ENCODE measurements at regions not wholly inside any gene's neighbourhood (a gene's known extent, or its start where the extent isn't known, plus 50 kb on each side); places are given as distances from the start of the nearest gene placed in this dataset.

DNA sequence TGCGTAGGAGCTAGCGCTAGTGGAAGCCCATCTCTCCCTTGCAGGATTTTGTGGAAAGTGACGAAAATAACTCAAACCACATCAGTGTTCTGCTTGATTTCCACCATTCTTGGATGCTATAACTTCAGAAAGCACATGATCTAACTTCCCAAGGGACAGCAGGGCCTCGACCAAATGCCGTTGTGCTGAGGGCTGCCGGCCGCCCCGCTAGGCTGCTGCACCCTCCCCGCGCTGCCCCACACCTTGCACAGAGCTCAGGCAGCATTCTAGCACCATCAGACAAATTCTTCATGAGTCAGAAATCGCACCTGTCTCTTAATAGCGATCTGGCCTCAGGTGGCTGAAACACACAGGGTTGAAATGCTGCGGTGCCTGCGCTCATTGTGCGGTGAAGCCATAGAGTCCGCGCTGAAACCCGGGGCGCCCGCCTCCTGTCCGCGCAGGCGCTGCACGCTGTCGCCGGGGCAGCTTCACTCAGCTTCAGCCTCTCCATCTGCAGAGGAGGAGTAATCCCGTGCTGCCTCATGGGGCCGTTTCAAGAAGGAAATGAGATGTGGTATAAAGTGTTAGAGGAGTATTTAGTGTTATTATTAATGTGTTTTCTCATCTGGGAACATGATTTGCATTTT, 59.2 kb upstream of the B3GAT1 start:
- Histone ChIP-seq H3K4me3 (no peak overlapping the region), H3K9me3 (no peaks in the 10 kb centered on the region), H3K4me1 (peaks cover 0 to 3% (median 0%) of the 10 kb centered on the region in 4 donors), H3K27me3 (peaks cover 4% of the 10 kb centered on the region), H3K36me3 (no peaks in the 10 kb centered on the region), H3K27ac (no peak overlapping the region)
- in situ Hi-C loops (cut with MboI; ENCODE audit: low pct_ligation_motif_present in 1 of 4, low pct_unique_long_range_greater_than_20kb in 1 of 4, low sequenced_read_pairs in 3 of 4) (no loop called here), intact Hi-C loops (cut with DNase I; ENCODE audit: low total_unique reads) (no loop called here)
- no peak for DNase-seq
- TF ChIP-seq POLR2AphosphoS5 (IDR thresholded peaks at IDR 0.05) = no peak
- WGBS, 2 donors (ENCODE audit: low coverage in 1 of 2) = 45 to 67% methylated on average over 4 to 27 of the region's 28 CpGs

DNA sequence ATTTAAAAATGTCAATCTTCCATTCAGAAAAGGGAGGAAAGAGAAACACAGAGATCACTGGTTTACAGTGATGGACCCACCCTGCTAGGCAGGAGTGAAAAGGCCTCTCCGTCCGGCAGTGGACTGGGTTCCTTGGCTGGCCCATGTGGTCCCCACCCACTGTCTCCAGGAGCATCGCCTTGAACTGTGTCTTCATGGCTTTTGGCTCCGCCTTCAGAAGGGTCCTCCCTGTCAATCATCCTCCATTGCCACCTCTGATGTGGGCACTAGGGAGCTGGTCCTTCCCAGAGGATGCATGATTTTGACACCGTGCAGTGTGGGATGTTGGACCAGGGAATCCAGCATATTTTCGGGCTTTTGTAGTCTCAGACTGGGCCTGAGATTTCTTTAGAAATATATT, 58.2 kb upstream of the B3GAT1 start:
- DNase-seq = no peak
- H3K36me3 ChIP-seq = no peaks in the 10 kb centered on the region
- H3K4me3 ChIP-seq = no peak overlapping the region
- in situ Hi-C loops (cut with MboI; ENCODE audit: low pct_ligation_motif_present in 1 of 4, low pct_unique_long_range_greater_than_20kb in 1 of 4, low sequenced_read_pairs in 3 of 4) (no loop called here), intact Hi-C loops (cut with DNase I; ENCODE audit: low total_unique reads) (no loop called here)
- no peak overlapping the region for H3K27ac ChIP-seq
- no peaks in the 10 kb centered on the region for H3K9me3 ChIP-seq
- peaks cover 4% of the 10 kb centered on the region for H3K27me3 ChIP-seq
- no peak for TF ChIP-seq EP300 (IDR thresholded peaks at IDR 0.05; ENCODE audit: low read depth)
- WGBS, 2 donors (ENCODE audit: low coverage in 1 of 2) = 79 to 91% methylated on average over 3 to 6 of the region's 6 CpGs
- H3K4me1 ChIP-seq = peaks cover 0 to 3% (median 0%) of the 10 kb centered on the region in 4 donors

DNA sequence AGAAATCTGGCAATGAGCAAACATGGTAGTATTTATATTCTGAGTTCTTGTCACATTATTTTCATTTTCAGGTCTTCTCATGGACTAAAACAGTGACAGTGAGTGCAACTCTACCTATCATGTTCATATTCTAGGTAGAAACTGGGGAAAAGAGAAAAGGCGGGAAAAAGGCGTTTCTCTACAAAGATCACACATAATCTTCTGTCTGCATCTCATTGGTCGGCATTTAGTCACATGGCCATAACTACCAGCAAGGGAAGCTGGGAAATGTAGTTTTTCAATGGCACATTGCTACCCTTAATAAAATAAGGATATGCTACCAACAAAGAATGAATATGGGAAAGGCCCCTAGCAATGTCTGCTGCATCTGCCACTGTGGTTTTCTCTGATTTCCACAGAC, 57.6 kb upstream of the B3GAT1 start:
- H3K27ac ChIP-seq = no peak overlapping the region
- H3K9me3 ChIP-seq = no peaks in the 10 kb centered on the region
- no peaks in the 10 kb centered on the region for H3K36me3 ChIP-seq
- DNase-seq = no peak
- TF ChIP-seq, protein P1, sequence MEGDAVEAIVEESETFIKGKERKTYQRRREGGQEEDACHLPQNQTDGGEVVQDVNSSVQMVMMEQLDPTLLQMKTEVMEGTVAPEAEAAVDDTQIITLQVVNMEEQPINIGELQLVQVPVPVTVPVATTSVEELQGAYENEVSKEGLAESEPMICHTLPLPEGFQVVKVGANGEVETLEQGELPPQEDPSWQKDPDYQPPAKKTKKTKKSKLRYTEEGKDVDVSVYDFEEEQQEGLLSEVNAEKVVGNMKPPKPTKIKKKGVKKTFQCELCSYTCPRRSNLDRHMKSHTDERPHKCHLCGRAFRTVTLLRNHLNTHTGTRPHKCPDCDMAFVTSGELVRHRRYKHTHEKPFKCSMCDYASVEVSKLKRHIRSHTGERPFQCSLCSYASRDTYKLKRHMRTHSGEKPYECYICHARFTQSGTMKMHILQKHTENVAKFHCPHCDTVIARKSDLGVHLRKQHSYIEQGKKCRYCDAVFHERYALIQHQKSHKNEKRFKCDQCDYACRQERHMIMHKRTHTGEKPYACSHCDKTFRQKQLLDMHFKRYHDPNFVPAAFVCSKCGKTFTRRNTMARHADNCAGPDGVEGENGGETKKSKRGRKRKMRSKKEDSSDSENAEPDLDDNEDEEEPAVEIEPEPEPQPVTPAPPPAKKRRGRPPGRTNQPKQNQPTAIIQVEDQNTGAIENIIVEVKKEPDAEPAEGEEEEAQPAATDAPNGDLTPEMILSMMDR (IDR thresholded peaks at IDR 0.05) = no peak
- no peak for TF ChIP-seq POLR2AphosphoS5 (IDR thresholded peaks at IDR 0.05)
- TF ChIP-seq EP300 (IDR thresholded peaks at IDR 0.05; ENCODE audit: low read depth) = no peak
- TF ChIP-seq POLR2A (IDR thresholded peaks at IDR 0.05) = no peak
- H3K4me3 ChIP-seq = no peak overlapping the region
- peaks cover 0 to 3% (median 0%) of the 10 kb centered on the region in 4 donors for H3K4me1 ChIP-seq
- intact Hi-C loops (cut with DNase I; ENCODE audit: low total_unique reads) = no loop called here
- H3K27me3 ChIP-seq = peaks cover 4% of the 10 kb centered on the region
- in situ Hi-C loops (cut with MboI; ENCODE audit: low pct_ligation_motif_present in 1 of 4, low pct_unique_long_range_greater_than_20kb in 1 of 4, low sequenced_read_pairs in 3 of 4) = no loop called here
- 65 to 68% methylated on average over 3 of the region's 3 CpGs for WGBS, 2 donors (ENCODE audit: low coverage in 1 of 2)

DNA sequence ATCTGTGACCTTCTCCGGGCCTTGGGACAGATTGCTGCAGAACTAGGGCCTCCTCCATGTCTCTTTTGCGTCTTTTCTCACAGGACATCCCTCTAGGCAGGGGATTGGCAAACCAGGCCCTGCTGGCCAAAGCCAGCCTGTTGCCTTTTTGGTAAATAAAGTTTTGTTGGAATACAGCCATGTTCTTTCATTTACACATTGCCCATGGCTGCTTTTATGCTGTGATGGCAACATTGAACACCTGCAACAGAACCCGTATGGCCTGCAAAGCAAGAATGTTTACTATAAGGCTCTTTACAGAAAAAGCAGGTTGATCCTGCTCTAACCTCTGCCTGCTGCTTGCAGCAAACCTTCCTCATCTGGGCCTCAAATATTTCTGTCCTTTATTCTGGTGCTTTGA, 56.8 kb upstream of the B3GAT1 start:
- 46% methylated on average over 3 of the region's 3 CpGs; no CpG with 5 or more reads in 1 of the 2 donors for WGBS, 2 donors (ENCODE audit: low coverage in 1 of 2)
- in situ Hi-C loops (cut with MboI; ENCODE audit: low pct_ligation_motif_present in 1 of 4, low pct_unique_long_range_greater_than_20kb in 1 of 4, low sequenced_read_pairs in 3 of 4) = no loop called here
- no peak for TF ChIP-seq POLR2A (IDR thresholded peaks at IDR 0.05)
- TF ChIP-seq, protein P1 (IDR thresholded peaks at IDR 0.05) = no peak
- TF ChIP-seq POLR2AphosphoS5 (IDR thresholded peaks at IDR 0.05) = no peak

DNA sequence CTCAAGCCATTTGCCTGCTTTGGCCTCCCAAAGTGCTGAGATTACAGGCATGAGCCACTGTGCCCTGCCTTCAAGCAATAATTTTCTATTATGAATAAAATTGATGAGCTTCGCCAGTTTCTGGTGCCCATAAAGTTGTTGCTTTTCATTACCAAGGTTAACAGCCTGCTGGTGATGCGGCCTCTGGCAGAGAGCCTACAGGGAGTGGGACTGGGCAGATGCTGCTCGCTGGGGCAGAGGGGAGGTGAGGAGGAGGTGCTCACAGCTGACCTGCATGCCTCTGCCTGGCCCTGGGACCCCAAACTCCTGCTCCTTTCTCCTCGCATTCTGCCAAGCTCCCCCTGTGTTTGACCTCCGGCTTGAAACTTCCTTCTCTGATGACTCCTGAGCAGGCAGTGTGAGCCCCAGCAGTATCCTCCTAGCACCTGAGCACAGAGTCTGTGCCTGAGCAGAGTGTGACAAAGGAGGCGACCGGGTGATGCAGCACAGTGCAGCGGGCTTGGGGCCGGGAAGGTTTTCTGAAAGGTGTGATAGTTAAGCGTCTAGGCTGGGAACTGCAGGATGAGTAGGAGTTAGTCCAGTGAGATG, 56.1 kb upstream of the B3GAT1 start:
- H3K36me3 ChIP-seq = no peaks in the 10 kb centered on the region
- 47 to 65% methylated on average over 2 to 10 of the region's 10 CpGs for WGBS, 2 donors (ENCODE audit: low coverage in 1 of 2)
- intact Hi-C loops (cut with DNase I; ENCODE audit: low total_unique reads) (no loop called here), in situ Hi-C loops (cut with MboI; ENCODE audit: low pct_ligation_motif_present in 1 of 4, low pct_unique_long_range_greater_than_20kb in 1 of 4, low sequenced_read_pairs in 3 of 4) (no loop called here)
- TF ChIP-seq, protein P1 (IDR thresholded peaks at IDR 0.05) = peak in 1 of 5 experiments; percentile 11
- TF ChIP-seq POLR2AphosphoS5 (IDR thresholded peaks at IDR 0.05) = no peak
- H3K9me3 ChIP-seq = no peaks in the 10 kb centered on the region
- H3K4me1 ChIP-seq = peaks cover 0 to 3% (median 0%) of the 10 kb centered on the region in 4 donors
- peak overlapping the region in 3 of 4 donors; percentile 21 to 39 (median 25) for H3K4me3 ChIP-seq
- H3K27me3 ChIP-seq = peaks cover 16% of the 10 kb centered on the region
- DNase-seq = peak; percentile 78
- peak overlapping the region; percentile 77 to 86 (median 84) for H3K27ac ChIP-seq

More for the DNA sequence above, 56.8 kb upstream of the B3GAT1 start:
- Histone ChIP-seq H3K27me3 (peaks cover 12% of the 10 kb centered on the region), H3K4me3 (peak overlapping the region in 3 of 4 donors; percentile 21 to 39 (median 25)), H3K36me3 (no peaks in the 10 kb centered on the region), H3K27ac (peak overlapping the region; percentile 77 to 86 (median 84)), H3K4me1 (peaks cover 0 to 3% (median 0%) of the 10 kb centered on the region in 4 donors), H3K9me3 (no peaks in the 10 kb centered on the region)
- intact Hi-C loops (cut with DNase I; ENCODE audit: low total_unique reads) = no loop called here
- DNase-seq = no peak
